Esophagus muscularis mucosa (tissue), 4 donors: ENCODE measurements at regions not wholly inside any gene's neighbourhood (a gene's known extent, or its start where the extent isn't known, plus 50 kb on each side); places are given as distances from the start of the nearest gene placed in this dataset.

Experiments
- DNase-seq: peaks from one replicate; pipeline ENCODE4 v3.0.0-alpha.2; 2017; ENCODE audit errors: extremely low spot score
- H3K27ac ChIP-seq, 4 donors: fragments of 200-600 bp; sonication (generic); replicated peaks in 1 of 4; 1 replicate in 3 of 4; 2 replicates in 1 of 4; pipeline ENCODE4 v1.5.1; 2016 to 2019; ENCODE audit warnings: mild to moderate bottlenecking in 1 of 4
- H3K27me3 ChIP-seq, 4 donors: fragments of 200-600 bp; sonication (generic); one replicate each; pipeline versions ENCODE4 v1.5.1 to v1.6.0; 2016 to 2019
- H3K36me3 ChIP-seq, 4 donors: fragments of 200-600 bp; sonication (generic); one replicate each; pipeline ENCODE4 v1.5.1; 2016 to 2019
- H3K4me1 ChIP-seq, 4 donors: fragments of 200-600 bp; sonication (generic); one replicate each; pipeline ENCODE4 v1.5.1; 2016 to 2019
- H3K4me3 ChIP-seq, 4 donors: fragments of 200-600 bp; sonication (generic); 1 replicate in 2 of 4; 2 replicates in 2 of 4; pipeline ENCODE4 v1.5.1; 2016 to 2019; ENCODE audit warnings: mild to moderate bottlenecking in 4 of 4, moderate library complexity in 1 of 4
- H3K9me3 ChIP-seq, 4 donors: fragments of 200-600 bp; sonication (generic); 1 replicate in 3 of 4; 2 replicates in 1 of 4; pipeline ENCODE4 v1.5.1; 2016 to 2019
- CTCF ChIP-seq, 3 experiments: fragments of 200-600 bp in 2 of 3; fragments of 450-650 bp in 1 of 3; sonication (generic) in 2 of 3; IDR thresholded peaks; one replicate each; pipeline ENCODE4 v1.5.1; 2017 to 2019; ENCODE audit warnings: antibody characterized with exemption in 3 of 3, mild to moderate bottlenecking in 2 of 3, moderate library complexity in 1 of 3
- EP300 ChIP-seq: sonication (generic); formaldehyde crosslinking; IDR thresholded peaks from one replicate; pipeline ENCODE4 v1.6.1; 2017; ENCODE audit warnings: antibody characterized with exemption
- POLR2A ChIP-seq: fragments of 450-650 bp; IDR thresholded peaks from one replicate; pipeline ENCODE4 v1.6.1; 2017; ENCODE audit warnings: antibody characterized with exemption, moderate library complexity, mild to moderate bottlenecking, low read depth
- POLR2AphosphoS5 ChIP-seq, 2 donors: sonication (generic); formaldehyde crosslinking; IDR thresholded peaks; one replicate each; pipeline ENCODE4 v1.6.1; 2017; ENCODE audit warnings: antibody characterized with exemption in 2 of 2
- WGBS: methylation state at CpG from one replicate; pipeline ENCODE4 v1.1.5; 2018; 5-methylcytosine and 5-hydroxymethylcytosine counted together
- intact Hi-C: fragments of 100-400 bp; cut with DNase I; formaldehyde crosslinking; loops from one replicate; pipeline ENCODE4 v1.15.1; 2023

GRCh38 chr5:117633093-117633492, 1058.5 kb upstream of the SEMA6A start:
- Histone ChIP-seq H3K36me3 (no peaks in the 10 kb centered on the region), H3K4me3 (no peak overlapping the region), H3K27ac (no peak overlapping the region), H3K4me1 (no peaks in the 10 kb centered on the region), H3K9me3 (peaks cover 0 to 4% (median 0%) of the 10 kb centered on the region in 4 donors), H3K27me3 (no peaks in the 10 kb centered on the region)
- no peak for DNase-seq
- 89% methylated on average over 5 of the region's 5 CpGs for WGBS
- TF ChIP-seq POLR2A (no peak), CTCF (IDR thresholded peaks at IDR 0.05) (no peak), POLR2AphosphoS5 (IDR thresholded peaks at IDR 0.05) (no peak), EP300 (no peak)
- intact Hi-C loops, result no loop called here

GRCh38 chr5:117624201-117624600, 1049.6 kb upstream of the SEMA6A start:
- DNase-seq, result no peak
- no peak for TF ChIP-seq EP300
- no peak for TF ChIP-seq POLR2AphosphoS5 (IDR thresholded peaks at IDR 0.05)
- TF ChIP-seq CTCF (IDR thresholded peaks at IDR 0.05), result no peak
- no peak for TF ChIP-seq POLR2A
- Histone ChIP-seq H3K4me3 (no peak overlapping the region), H3K9me3 (no peaks in the 10 kb centered on the region), H3K27ac (no peak overlapping the region), H3K36me3 (no peaks in the 10 kb centered on the region), H3K4me1 (no peaks in the 10 kb centered on the region), H3K27me3 (no peaks in the 10 kb centered on the region)
- 92% methylated on average over 3 of the region's 3 CpGs for WGBS
- intact Hi-C loops, result no loop called here

DNA sequence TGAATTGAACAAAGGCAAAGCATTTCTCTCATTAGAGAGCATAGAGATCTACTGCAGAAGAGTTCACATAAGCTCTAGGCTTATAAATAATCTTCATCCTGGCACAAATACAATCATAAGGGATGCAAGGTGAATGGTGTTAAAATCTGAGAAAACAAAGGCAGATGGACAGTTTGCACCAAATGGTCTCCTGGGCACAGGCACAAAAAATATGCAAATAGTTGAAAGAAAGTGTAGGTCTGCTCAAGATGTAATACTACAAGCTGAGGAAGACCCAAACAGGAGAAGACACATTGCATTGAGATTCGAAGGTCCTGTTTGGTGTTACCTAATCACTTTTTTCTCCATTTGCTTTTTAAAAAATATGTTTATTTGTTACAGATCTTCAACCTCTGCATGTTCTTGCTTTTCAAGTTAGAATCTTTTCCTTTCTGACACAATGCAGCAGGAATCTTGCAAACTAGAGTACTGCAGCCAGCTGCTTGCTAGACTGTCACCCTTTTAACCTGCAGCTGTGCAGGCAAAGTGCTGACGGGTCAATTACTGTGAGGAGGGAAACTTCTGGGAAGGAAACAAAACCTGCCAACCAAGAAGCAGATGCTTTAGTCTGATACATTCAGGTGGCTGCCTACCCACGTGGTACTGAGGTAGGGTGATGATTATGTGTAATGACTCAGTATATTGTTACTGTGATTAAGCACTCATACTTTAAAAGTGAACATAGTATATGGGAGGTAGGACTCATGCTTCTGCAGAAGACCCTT, 1048.6 kb upstream of the SEMA6A start:
- no peak for DNase-seq
- H3K27me3 ChIP-seq, result no peaks in the 10 kb centered on the region
- no peak overlapping the region for H3K27ac ChIP-seq
- no peaks in the 10 kb centered on the region for H3K4me1 ChIP-seq
- H3K9me3 ChIP-seq, result no peaks in the 10 kb centered on the region
- 33% methylated on average over 3 of the region's 3 CpGs for WGBS
- H3K4me3 ChIP-seq, result no peak overlapping the region
- no peak for TF ChIP-seq POLR2A
- TF ChIP-seq EP300, result no peak
- no peak for TF ChIP-seq CTCF (IDR thresholded peaks at IDR 0.05)
- no peak for TF ChIP-seq POLR2AphosphoS5 (IDR thresholded peaks at IDR 0.05)
- no peaks in the 10 kb centered on the region for H3K36me3 ChIP-seq
- intact Hi-C loops, result no loop called here

DNA sequence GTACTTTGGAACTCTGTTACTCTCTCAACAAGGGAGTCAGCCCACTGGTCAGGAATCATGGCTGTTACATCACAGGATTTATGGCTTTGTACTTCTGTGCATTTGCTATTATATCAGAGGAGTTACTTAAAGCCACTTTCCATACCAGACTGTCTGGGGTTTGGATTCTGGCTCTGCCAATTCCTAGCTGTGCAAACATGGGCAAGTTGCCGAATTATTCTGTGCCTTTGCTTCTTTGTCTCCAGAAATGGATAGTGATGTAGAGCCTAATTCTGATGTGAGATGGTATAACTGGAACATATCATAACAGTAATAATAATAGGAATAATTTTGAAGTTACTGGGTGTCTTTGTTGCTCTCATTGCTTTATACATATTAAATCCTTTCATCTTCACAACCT, 1047.3 kb upstream of the SEMA6A start:
- H3K27ac ChIP-seq, result no peak overlapping the region
- H3K4me3 ChIP-seq, result no peak overlapping the region
- H3K4me1 ChIP-seq, result no peaks in the 10 kb centered on the region
- no peaks in the 10 kb centered on the region for H3K36me3 ChIP-seq
- WGBS, result 92% methylated on average over 1 of the region's 1 CpG
- H3K9me3 ChIP-seq, result no peaks in the 10 kb centered on the region
- no peak for DNase-seq
- no peak for TF ChIP-seq CTCF (IDR thresholded peaks at IDR 0.05)
- no peak for TF ChIP-seq POLR2AphosphoS5 (IDR thresholded peaks at IDR 0.05)
- no peak for TF ChIP-seq POLR2A
- TF ChIP-seq EP300, result no peak
- H3K27me3 ChIP-seq, result no peaks in the 10 kb centered on the region
- intact Hi-C loops, result no loop called here

DNA sequence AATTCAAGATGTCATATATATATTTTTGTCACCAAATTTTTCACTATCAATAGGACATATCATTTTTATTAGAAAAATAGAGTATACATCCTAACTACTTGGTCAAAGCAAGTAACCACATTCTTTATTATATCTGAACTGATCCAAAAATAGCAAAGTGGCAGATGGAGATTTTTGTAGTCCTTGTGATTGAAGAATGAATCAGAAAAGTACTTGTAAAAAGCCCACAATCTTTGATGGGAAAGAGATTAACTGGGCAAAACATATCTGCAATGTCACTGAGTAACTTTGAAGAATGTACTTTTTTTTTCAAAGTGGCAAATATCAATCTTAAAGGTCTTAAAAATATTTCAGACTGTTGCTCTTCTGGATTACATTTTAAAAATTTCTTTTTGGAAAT, 1040.6 kb upstream of the SEMA6A start:
- H3K27me3 ChIP-seq, result no peaks in the 10 kb centered on the region
- no peak for DNase-seq
- intact Hi-C loops, result no loop called here
- no peak overlapping the region for H3K27ac ChIP-seq
- no peaks in the 10 kb centered on the region for H3K4me1 ChIP-seq
- H3K36me3 ChIP-seq, result no peaks in the 10 kb centered on the region
- no peak for TF ChIP-seq POLR2AphosphoS5 (IDR thresholded peaks at IDR 0.05)
- no peak for TF ChIP-seq EP300
- no peak for TF ChIP-seq CTCF (IDR thresholded peaks at IDR 0.05)
- no peak for TF ChIP-seq POLR2A
- no peak overlapping the region for H3K4me3 ChIP-seq
- no peaks in the 10 kb centered on the region for H3K9me3 ChIP-seq
